CD4-positive, alpha-beta T cell treated with Interleukin-4 for 1 hour (primary cell): ENCODE measurements at regions not wholly inside any gene's neighbourhood (a gene's known extent, or its start where the extent isn't known, plus 50 kb on each side); places are given as distances from the start of the nearest gene placed in this dataset.
"Not testable (repeated sequence)": the region's sequence is repeated elsewhere in the genome, so short reads cannot be mapped to it uniquely, and the experiment has no call there.

Source experiments
- DNase-seq, 2 donors: peaks; one replicate each; pipeline ENCODE4 v3.0.0-alpha.2; 2020 to 2022

- DNase-seq: no peak
Measured at GRCh38 chr5:106290841-106291240, 1379.9 kb downstream of the EFNA5 start.

- no peak for DNase-seq
Measured at GRCh38 chr5:106288979-106289378, 1381.8 kb downstream of the EFNA5 start.

- no peak for DNase-seq
Measured at GRCh38 chr5:106277540-106278096, 1393.1 kb downstream of the EFNA5 start.

- DNase-seq: no peak
Measured at GRCh38 chr5:106269252-106269843, 1401.4 kb downstream of the EFNA5 start.

GRCh38 chr5:106267256-106267655, 1403.5 kb downstream of the EFNA5 start:
- no peak for DNase-seq

- DNase-seq: no peak
Measured at GRCh38 chr5:106262395-106262794, 1408.3 kb downstream of the EFNA5 start.

- DNase-seq: not testable (repeated sequence)
Measured at GRCh38 chr5:106259431-106260090, 1411.2 kb downstream of the EFNA5 start.

GRCh38 chr5:106258591-106259125, 1412.1 kb downstream of the EFNA5 start:
- DNase-seq: no peak

GRCh38 chr5:106254784-106255183, 1416.0 kb downstream of the EFNA5 start:
- no peak for DNase-seq

GRCh38 chr5:106246044-106246745, 1424.5 kb downstream of the EFNA5 start:
- not testable (repeated sequence) for DNase-seq

GRCh38 chr5:106241409-106241808, 1429.3 kb downstream of the EFNA5 start:
- no peak for DNase-seq

- DNase-seq: no peak
Measured at GRCh38 chr5:106205916-106206571, 1464.7 kb downstream of the EFNA5 start.

GRCh38 chr5:106202035-106202434, 1468.7 kb downstream of the EFNA5 start:
- no peak for DNase-seq

- DNase-seq: no peak
Measured at GRCh38 chr5:106200971-106201370, 1469.8 kb downstream of the EFNA5 start.

- DNase-seq: no peak
Measured at GRCh38 chr5:106195679-106196474, 1474.9 kb downstream of the EFNA5 start.

- DNase-seq: no peak
Measured at GRCh38 chr5:106189121-106189809, 1481.5 kb downstream of the EFNA5 start.

GRCh38 chr5:106185661-106186081, 1485.1 kb downstream of the EFNA5 start:
- DNase-seq: no peak

GRCh38 chr5:106174903-106175302, 1495.8 kb downstream of the EFNA5 start:
- no peak for DNase-seq

GRCh38 chr5:106172681-106173532, 1497.8 kb downstream of the EFNA5 start:
- no peak for DNase-seq

- no peak for DNase-seq
Measured at GRCh38 chr5:106171708-106172107, 1499.0 kb downstream of the EFNA5 start.
